ENCODE measurements at regions not wholly inside any gene's neighbourhood (a gene's known extent, or its start where the extent isn't known, plus 50 kb on each side); places are given as distances from the start of the nearest gene placed in this dataset.

- POLR2A ChIA-PET (ENCODE audit: unreplicated experiment), result no interaction called here
- H3K9me3 ChIP-seq (ENCODE audit: insufficient read depth, low read depth), result no peaks in the 10 kb centered on the region
- H3F3A ChIP-seq (ENCODE audit: insufficient read depth, low read depth), result no peaks in the 10 kb centered on the region
- no peak overlapping the region for H3K4me2 ChIP-seq
- no peaks in the 10 kb centered on the region for H3K36me3 ChIP-seq (ENCODE audit: low read depth)
- TF ChIP-seq CTCF (conservative IDR thresholded peaks at IDR 0.05) (no peak), EZH2 (IDR thresholded peaks at IDR 0.05; ENCODE audit: low read depth) (no peak)
- no peaks in the 10 kb centered on the region for H3K27me3 ChIP-seq (ENCODE audit: insufficient read depth, low read depth)
- CTCF ChIA-PET, result no interaction called here
- H3K4me1 ChIP-seq (replicated peaks; ENCODE audit: insufficient read depth), result no peaks in the 10 kb centered on the region
- no peaks in the 10 kb centered on the region for H3K79me2 ChIP-seq (ENCODE audit: low read depth)
- no TSS peak for BruUV-seq (replicated peaks)
- H4K20me1 ChIP-seq (ENCODE audit: insufficient read depth), result peaks cover 14% of the 10 kb centered on the region; the same call in 1 of the 2 replicates
- DNase-seq, result no peak
- H3K4me3 ChIP-seq, result no peak overlapping the region
- H2AFZ ChIP-seq, result no peak overlapping the region
- intact Hi-C loops (cut with micrococcal nuclease; ENCODE audit: unreplicated experiment), result no loop called here
- no peaks in the 10 kb centered on the region for H3K9me2 ChIP-seq (ENCODE audit: insufficient read depth)
- H3K27ac ChIP-seq, result no peak overlapping the region
Measured at GRCh38 chr11:70537576-70538571, 139.5 kb downstream of the CTTN start.

GRCh38 chr11:70538641-70539359, 140.5 kb downstream of the CTTN start:
- Histone ChIP-seq H3K4me2 (no peak overlapping the region), H3K36me3 (ENCODE audit: low read depth) (no peaks in the 10 kb centered on the region), H3K27me3 (ENCODE audit: insufficient read depth, low read depth) (no peaks in the 10 kb centered on the region), H3K4me3 (no peak overlapping the region), H3K79me2 (ENCODE audit: low read depth) (no peaks in the 10 kb centered on the region), H3K4me1 (replicated peaks; ENCODE audit: insufficient read depth) (no peaks in the 10 kb centered on the region), H3K27ac (no peak overlapping the region), H4K20me1 (ENCODE audit: insufficient read depth) (peaks cover 14% of the 10 kb centered on the region; the same call in 1 of the 2 replicates), H3K9me2 (ENCODE audit: insufficient read depth) (no peaks in the 10 kb centered on the region), H3F3A (ENCODE audit: insufficient read depth, low read depth) (no peaks in the 10 kb centered on the region), H2AFZ (no peak overlapping the region), H3K9me3 (ENCODE audit: insufficient read depth, low read depth) (no peaks in the 10 kb centered on the region)
- ChIA-PET CTCF (no interaction called here), POLR2A (ENCODE audit: unreplicated experiment) (no interaction called here)
- intact Hi-C loops (cut with micrococcal nuclease; ENCODE audit: unreplicated experiment), result no loop called here
- DNase-seq, result no peak
- no TSS peak for BruUV-seq (replicated peaks)
- TF ChIP-seq CTCF (conservative IDR thresholded peaks at IDR 0.05), result no peak
- no peak for TF ChIP-seq EZH2 (IDR thresholded peaks at IDR 0.05; ENCODE audit: low read depth)

- Histone ChIP-seq H3F3A (ENCODE audit: insufficient read depth, low read depth) (no peaks in the 10 kb centered on the region), H4K20me1 (ENCODE audit: insufficient read depth) (0 out of 2 replicates have a peak, but pooled peaks cover 20% of the 10 kb centered on the region), H3K27me3 (ENCODE audit: insufficient read depth, low read depth) (no peaks in the 10 kb centered on the region), H3K9me2 (ENCODE audit: insufficient read depth) (no peaks in the 10 kb centered on the region), H3K79me2 (ENCODE audit: low read depth) (no peaks in the 10 kb centered on the region), H3K9me3 (ENCODE audit: insufficient read depth, low read depth) (no peaks in the 10 kb centered on the region), H3K27ac (no peak overlapping the region), H3K4me1 (replicated peaks; ENCODE audit: insufficient read depth) (no peaks in the 10 kb centered on the region), H3K36me3 (ENCODE audit: low read depth) (no peaks in the 10 kb centered on the region), H3K4me3 (no peak overlapping the region), H2AFZ (no peak overlapping the region), H3K4me2 (no peak overlapping the region)
- no TSS peak for BruUV-seq (replicated peaks)
- DNase-seq, result no peak
- CTCF ChIA-PET, result no interaction called here
- intact Hi-C loops (cut with micrococcal nuclease; ENCODE audit: unreplicated experiment), result no loop called here
- TF ChIP-seq CTCF (conservative IDR thresholded peaks at IDR 0.05) (no peak), EZH2 (IDR thresholded peaks at IDR 0.05; ENCODE audit: low read depth) (no peak)
- POLR2A ChIA-PET (ENCODE audit: unreplicated experiment), result no interaction called here
Measured at GRCh38 chr11:70539360-70540095, 141.2 kb downstream of the CTTN start.
